Psoas muscle (tissue), 7 donors: ENCODE measurements at regions not wholly inside any gene's neighbourhood (a gene's known extent, or its start where the extent isn't known, plus 50 kb on each side); places are given as distances from the start of the nearest gene placed in this dataset.
A peak's percentile ranks its signal among the peaks of the same experiment; 100 is the strongest.

Source experiments
- ATAC-seq, 4 donors: fragments of 200-7000 bp; cut with Tn5 transposase; one replicate each; pipeline ENCODE4 v1.9.1; 2020; ENCODE audit warnings: moderate library complexity in 3 of 4, mild to moderate bottlenecking in 2 of 4
- DNase-seq, 2 donors: peaks; one replicate each; pipeline ENCODE4 v3.0.0-alpha.2; 2020
- H3K27ac ChIP-seq: fragments of 200-600 bp; one replicate; pipeline ENCODE4 v1.8.0; 2022
- H3K27me3 ChIP-seq, 3 donors: fragments of 200-600 bp in 1 of 3; one replicate each; pipeline versions ENCODE4 v1.6.1 to v1.8.0; 2013 to 2022; ENCODE audit warnings: low read length in 2 of 3, mild to moderate bottlenecking in 2 of 3, moderate library complexity in 1 of 3; ENCODE audit not compliant: insufficient read depth in 3 of 3
- H3K36me3 ChIP-seq, 2 donors: fragments of 200-600 bp in 1 of 2; one replicate each; pipeline versions ENCODE4 v1.6.1 to v1.8.0; 2013 to 2022; ENCODE audit warnings: low read depth in 1 of 2, mild to moderate bottlenecking in 1 of 2, moderate library complexity in 1 of 2; ENCODE audit not compliant: insufficient read depth in 1 of 2
- H3K4me1 ChIP-seq: fragments of 200-600 bp; one replicate; pipeline ENCODE4 v1.8.0; 2022
- H3K4me3 ChIP-seq: fragments of 200-600 bp; one replicate; pipeline ENCODE4 v1.8.0; 2022; ENCODE audit warnings: mild to moderate bottlenecking
- H3K9me3 ChIP-seq: fragments of 200-600 bp; one replicate; pipeline ENCODE4 v1.8.0; 2022
- WGBS, 3 donors: extraction: QIAGEN DNeasy Blood & Tissue Kit; methylation state at CpG; one replicate each; pipeline versions ENCODE4 v1.1.6 to v1.1.7; 2013; 5-methylcytosine and 5-hydroxymethylcytosine counted together
- intact Hi-C, 2 donors: fragments of 100-400 bp; cut with DNase I; formaldehyde crosslinking; loops; one replicate each; pipeline versions ENCODE4 v1.11.0 to v1.14.2; 2022
- TF ChIP-seq, protein P1 (sequence below): fragments of 200-600 bp; IDR thresholded peaks from one replicate; pipeline ENCODE4 v1.8.0; 2022; ENCODE audit warnings: antibody characterized with exemption
- donor health status: healthy with polysubstance abuse.
- donor health status: DM: no; HTN: no; CAD: no; lungs with moderate emphysema.
- donor health status: Bipolar disorder and iron deficiency.
- donor health status: healthy.
- donor health status: DM: yes; HTN: yes; CAD: no.
- donor health status: DM: no; HTN: no; CAD: no.
- donor health status: DM: yes; HTN: yes; CAD: no.

DNA sequence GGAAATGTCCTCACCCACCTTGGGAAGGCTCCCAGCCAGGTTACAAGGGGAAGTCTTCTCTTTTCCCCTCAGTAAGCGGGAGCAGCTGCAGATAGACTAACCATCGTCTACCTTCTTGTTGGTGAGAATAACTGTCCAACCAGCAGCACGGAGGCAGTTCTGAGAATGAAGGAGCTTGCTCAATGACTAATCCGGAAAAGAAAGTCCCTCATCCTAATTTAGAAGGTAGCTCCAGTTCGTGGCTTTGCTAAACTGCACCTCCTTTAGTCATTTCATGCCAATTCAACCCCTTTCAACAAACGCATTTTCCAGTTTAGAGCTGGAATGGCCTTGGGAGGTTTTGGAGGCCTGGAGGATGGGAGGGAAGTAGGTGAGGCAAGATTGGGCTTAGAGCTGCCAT is 527.4 kb upstream of the PROK2 start:
- intact Hi-C loops: no loop called here

DNA sequence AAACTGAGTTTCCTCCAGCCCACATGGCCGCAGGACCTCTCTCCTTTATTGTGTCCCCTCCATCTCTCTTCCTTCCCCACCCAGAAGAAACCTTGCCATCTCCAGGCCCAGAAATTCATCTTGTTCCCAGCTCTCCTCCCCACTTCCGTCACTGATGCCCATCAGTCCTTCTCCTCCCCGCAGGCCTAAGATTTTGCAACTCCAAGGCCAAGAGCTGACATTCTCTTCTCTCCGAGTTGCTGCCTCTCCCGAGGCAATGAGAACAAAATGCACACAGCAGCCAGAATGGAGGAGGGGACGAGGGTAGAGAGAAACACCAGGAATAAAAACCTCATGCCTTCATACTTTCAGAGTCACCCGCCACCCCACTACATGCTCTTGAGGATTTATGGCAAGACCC is 526.5 kb upstream of the PROK2 start:
- 82 to 90% (median 85%) methylated on average over 7 of the region's 7 CpGs for WGBS, 3 donors
- Histone ChIP-seq H3K36me3 (no peaks in the 10 kb centered on the region), H3K27me3 (no peaks in the 10 kb centered on the region), H3K4me3 (no peak overlapping the region), H3K4me1 (no peaks in the 10 kb centered on the region), H3K9me3 (no peaks in the 10 kb centered on the region), H3K27ac (no peak overlapping the region)
- no peak for DNase-seq
- ATAC-seq: no peak
- TF ChIP-seq, protein P1, sequence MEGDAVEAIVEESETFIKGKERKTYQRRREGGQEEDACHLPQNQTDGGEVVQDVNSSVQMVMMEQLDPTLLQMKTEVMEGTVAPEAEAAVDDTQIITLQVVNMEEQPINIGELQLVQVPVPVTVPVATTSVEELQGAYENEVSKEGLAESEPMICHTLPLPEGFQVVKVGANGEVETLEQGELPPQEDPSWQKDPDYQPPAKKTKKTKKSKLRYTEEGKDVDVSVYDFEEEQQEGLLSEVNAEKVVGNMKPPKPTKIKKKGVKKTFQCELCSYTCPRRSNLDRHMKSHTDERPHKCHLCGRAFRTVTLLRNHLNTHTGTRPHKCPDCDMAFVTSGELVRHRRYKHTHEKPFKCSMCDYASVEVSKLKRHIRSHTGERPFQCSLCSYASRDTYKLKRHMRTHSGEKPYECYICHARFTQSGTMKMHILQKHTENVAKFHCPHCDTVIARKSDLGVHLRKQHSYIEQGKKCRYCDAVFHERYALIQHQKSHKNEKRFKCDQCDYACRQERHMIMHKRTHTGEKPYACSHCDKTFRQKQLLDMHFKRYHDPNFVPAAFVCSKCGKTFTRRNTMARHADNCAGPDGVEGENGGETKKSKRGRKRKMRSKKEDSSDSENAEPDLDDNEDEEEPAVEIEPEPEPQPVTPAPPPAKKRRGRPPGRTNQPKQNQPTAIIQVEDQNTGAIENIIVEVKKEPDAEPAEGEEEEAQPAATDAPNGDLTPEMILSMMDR: no peak
- intact Hi-C loops: no loop called here

More for the DNA sequence above, 527.4 kb upstream of the PROK2 start:
- Histone ChIP-seq H3K27me3 (no peaks in the 10 kb centered on the region), H3K4me1 (no peaks in the 10 kb centered on the region), H3K36me3 (no peaks in the 10 kb centered on the region), H3K9me3 (no peaks in the 10 kb centered on the region), H3K4me3 (no peak overlapping the region), H3K27ac (no peak overlapping the region)
- WGBS, 3 donors: 80 to 88% (median 81%) methylated on average over 6 of the region's 6 CpGs
- DNase-seq (no peak), ATAC-seq (no peak)
- TF ChIP-seq, protein P1: no peak

DNA sequence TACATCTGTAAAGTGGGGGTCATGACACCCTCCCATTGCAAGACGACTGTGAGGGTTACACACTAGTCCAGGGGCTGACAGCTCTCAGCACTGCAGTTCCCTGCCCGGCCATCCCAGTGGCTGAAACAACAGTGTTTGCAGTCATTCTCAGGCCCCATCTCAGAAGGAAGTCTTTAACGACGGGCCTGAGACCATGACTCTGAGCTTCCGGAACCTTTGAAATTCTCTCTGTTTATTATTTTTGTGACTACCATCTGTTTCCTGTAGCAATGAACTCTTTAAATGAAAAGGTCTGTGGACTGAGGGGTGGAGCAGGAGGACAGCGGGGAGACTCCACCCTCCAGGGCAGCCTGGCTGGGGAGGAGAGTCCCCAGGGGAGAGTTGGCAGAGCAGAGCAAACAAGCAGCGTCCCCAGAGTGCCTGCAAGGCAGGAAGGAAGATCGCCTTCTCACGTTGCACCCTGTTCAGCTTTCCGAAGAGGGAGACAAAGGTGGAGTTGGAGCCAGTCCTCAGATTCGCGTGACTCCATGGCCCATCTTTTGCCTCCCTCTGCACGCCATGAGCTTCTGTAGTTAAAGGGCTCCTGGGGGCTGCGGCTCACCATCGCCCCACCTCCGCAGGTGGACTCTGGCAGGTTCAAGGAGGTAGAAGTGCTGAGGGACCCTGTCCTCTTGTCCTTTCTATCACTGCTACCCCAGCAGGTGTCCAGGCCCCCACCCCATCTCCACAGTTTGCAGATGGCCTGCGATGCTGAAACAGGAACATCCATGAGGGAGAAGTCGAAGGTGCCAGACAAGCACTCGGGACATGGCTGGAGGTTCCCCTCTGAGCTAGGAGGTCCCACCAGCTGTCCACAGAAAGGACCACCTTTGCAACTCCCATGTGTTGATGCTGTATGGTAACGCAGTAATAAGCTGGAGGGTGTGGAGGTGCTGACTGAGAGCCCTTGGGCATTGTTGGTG is 525.8 kb upstream of the PROK2 start:
- 52 to 62% (median 52%) methylated on average over 20 of the region's 20 CpGs for WGBS, 3 donors
- peak overlapping the region; percentile 36 for H3K27ac ChIP-seq
- no peak overlapping the region for H3K4me3 ChIP-seq
- H3K4me1 ChIP-seq: no peaks in the 10 kb centered on the region
- no peaks in the 10 kb centered on the region for H3K27me3 ChIP-seq
- intact Hi-C loops: no loop called here
- H3K9me3 ChIP-seq: no peaks in the 10 kb centered on the region
- TF ChIP-seq, protein P1: no peak
- ATAC-seq: peak in 3 of 4 donors; percentile 41 to 56 (median 43)
- no peaks in the 10 kb centered on the region for H3K36me3 ChIP-seq
- DNase-seq: no peak

DNA sequence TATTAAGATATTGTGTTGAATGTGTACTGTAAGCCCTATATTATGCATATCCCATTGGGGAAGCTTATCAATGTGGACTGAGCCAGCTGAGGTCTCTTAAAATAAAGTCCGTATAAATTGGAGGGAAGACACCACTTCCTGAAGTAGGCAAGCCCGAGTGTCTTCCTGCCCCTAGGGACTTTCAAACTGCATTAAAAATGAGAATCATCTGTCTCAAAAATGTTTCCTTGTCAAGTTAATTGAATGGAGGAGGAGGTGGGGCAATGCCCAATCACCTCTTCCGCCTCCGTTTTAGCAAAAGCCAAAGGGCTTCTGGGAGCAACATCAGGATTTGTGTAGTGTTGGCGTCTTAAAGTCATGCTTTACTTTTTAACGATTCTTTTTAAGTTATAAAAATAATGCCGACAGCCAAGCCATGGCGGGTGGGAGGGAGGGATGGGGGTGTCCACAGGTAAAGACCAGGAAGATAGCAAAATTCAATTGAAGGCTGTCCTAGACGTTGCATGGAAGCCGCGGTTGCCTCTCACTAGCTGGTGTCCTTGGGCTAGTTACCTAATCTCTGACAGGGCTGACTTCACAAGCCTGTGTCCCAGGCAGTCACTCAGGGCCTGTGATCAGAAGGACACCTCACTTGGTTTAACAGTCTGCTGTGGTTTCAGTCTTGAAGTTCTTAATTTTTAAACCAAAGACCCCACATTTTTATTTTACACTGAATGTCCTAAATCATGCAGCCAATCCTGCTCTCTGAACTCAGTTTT is 524.9 kb upstream of the PROK2 start:
- no peaks in the 10 kb centered on the region for H3K4me1 ChIP-seq
- WGBS, 3 donors: 72 to 75% (median 72%) methylated on average over 11 of the region's 11 CpGs
- DNase-seq: no peak
- no peaks in the 10 kb centered on the region for H3K36me3 ChIP-seq
- no peak overlapping the region for H3K4me3 ChIP-seq
- peak overlapping the region; percentile 36 for H3K27ac ChIP-seq
- no peak for ATAC-seq
- TF ChIP-seq, protein P1: no peak
- intact Hi-C loops: no loop called here
- no peaks in the 10 kb centered on the region for H3K27me3 ChIP-seq
- no peaks in the 10 kb centered on the region for H3K9me3 ChIP-seq
